Sciatic nerve (tissue), 2 donors: ENCODE measurements at regions not wholly inside any gene's neighbourhood (a gene's known extent, or its start where the extent isn't known, plus 50 kb on each side); places are given as distances from the start of the nearest gene placed in this dataset.

Source experiments
- ATAC-seq: fragments of 200-7000 bp; cut with Tn5 transposase; one replicate; pipeline ENCODE4 v1.9.1; 2020; ENCODE audit warnings: mild to moderate bottlenecking, moderate library complexity
- DNase-seq: peaks from one replicate; pipeline ENCODE4 v3.0.0-alpha.2; 2020; ENCODE audit warnings: low spot score
- intact Hi-C: fragments of 100-400 bp; cut with DNase I; formaldehyde crosslinking; loops from one replicate; pipeline ENCODE4 v1.14.2; 2022
- donor health status: DM: no; HTN: no; CAD: no.
- donor health status: DM: no; HTN: no; CAD: no.

DNA sequence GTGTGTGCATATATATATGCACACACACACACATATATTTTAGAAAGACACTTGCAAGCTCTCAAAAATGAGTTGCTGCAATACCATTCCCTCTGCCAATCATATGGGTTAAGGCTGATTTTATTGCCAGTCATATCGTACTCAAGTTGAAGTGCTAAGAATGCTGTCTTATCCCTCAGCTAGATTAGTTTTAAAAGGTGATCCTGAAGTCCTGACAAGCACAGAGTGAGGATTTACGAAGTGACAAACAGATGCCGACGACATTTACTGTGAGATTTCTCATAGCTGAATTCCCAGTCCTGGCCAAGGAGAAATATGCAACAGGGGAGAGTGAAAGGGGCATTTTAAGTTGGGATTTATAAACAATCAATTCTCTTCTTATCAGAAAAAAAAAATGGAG, 126.2 kb upstream of the RBFOX1 start:
- DNase-seq = no peak
- no peak for ATAC-seq
- intact Hi-C loops = no loop called here

DNA sequence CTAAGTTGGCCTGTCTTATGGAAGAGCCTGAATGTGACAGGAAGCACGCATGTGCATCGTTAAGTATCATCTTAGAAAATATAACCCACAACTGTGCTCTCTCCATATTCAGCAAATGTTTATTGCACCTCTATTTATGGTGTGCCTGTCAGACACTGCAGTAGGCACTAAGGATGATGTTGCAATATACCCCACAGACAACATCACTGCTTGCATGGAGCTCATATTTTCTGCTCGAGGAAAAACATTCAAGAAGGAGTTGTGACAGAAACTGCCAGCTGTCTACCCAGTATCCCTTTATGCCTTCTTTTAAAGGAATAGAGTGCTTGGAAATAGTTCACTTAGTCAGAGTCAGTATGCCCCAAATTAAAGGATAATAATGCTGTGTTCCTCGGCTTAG, 132.3 kb upstream of the RBFOX1 start:
- DNase-seq (no peak), ATAC-seq (no peak)
- intact Hi-C loops = no loop called here

DNA sequence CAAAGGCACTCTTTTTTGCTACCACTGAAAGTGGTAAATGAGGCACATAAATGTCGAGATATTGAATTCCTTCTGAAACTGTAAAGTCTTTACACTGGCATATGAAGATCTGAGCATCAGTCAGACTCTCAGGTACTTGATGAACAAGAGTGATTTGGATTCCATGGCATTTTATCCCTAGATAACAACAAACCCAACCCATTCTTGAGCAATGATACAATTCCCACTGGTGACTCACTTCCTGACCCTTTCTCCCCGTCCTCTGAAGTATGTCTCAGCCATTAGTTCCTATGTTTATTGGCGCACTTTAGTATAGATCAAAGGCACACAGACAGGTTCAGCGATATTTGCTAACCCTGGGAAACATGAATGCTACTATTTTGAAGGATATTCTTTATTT, 147.0 kb upstream of the RBFOX1 start:
- DNase-seq (no peak), ATAC-seq (no peak)
- intact Hi-C loops = no loop called here

DNA sequence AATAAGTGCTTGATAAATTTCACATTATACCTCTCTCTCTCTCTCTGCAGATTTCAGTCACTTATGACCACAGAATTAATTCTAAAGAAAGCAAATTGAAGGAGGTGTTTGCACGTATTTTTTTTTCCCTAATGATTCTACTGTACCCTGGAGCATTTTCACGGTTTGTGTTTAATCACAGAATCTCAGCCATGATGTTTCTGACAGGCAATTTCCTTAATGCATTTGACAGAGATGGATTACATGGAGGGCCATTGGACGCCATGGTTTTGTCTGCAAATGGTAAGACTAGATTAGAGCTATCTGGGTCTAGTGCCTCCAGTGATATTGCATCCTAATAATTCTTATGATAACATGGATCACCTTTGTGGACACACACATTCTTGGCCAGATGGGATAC, 147.5 kb upstream of the RBFOX1 start:
- DNase-seq (no peak), ATAC-seq (no peak)
- intact Hi-C loops = no loop called here

DNA sequence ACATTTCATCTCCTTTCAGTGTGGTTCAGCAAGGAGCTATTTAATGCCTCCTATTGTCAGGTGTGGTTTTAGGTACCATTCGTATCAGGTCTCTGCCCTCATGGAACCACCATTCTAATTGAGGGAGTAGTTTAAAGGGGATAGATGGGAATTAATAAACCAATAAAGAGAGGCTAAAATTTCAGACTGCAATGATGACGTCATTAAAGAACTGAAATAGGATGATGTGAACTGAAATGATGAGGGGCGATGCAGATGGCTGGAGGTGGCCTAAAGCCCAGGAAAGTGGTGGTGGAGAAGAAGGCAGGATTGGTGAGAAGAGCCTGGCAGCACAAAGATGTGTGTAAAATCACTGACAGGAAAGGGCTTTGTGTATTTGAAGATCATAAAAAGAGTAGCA, 148.9 kb upstream of the RBFOX1 start:
- DNase-seq (no peak), ATAC-seq (no peak)
- intact Hi-C loops = no loop called here

DNA sequence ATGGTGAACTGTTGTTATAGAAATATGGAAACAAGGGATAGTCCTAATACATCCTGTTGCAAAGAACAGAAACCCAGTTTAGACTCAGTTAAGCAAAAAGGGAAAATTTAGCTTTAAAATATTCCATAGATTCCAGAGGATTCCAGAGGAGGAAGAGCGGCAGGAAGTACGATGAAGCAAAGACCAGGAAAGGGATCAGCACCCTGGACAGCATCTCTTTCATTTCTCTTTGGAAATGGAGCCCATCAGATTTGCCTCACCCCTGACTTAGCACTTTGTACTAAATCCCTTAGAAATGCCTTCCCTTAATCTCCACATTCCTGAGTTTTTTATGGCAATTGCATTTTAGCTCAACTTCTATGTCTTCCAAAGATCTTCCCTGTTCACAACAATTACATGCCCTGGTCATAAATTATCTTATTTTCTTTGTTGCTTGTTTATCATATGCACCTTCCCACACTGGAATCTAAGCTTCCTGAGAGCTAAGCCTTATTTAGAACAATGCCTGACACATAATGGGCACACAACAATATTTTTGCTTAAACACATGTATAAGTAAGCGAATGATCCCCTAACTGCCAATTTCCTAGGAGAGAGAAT, 150.0 kb upstream of the RBFOX1 start:
- no peak for ATAC-seq
- intact Hi-C loops = no loop called here
- DNase-seq = no peak

DNA sequence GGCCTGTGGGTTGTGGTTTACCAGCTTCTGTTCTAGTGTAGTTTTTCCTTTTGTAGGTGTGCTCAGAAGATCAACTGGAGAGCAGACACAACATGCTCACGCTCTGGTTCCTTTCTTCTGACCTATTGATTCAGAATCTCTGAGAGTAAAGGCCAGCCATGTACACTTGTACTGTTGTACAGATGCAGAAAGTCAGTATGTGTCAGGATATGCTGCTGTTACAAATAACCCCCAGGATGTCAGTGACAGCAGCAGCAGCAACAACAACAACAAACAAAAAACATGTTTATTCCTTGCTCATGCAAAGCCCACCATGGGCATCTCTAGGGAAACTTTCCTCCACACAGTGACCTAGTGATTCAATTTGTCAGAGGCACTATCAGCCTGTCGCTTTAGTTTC, 154.8 kb upstream of the RBFOX1 start:
- intact Hi-C loops = no loop called here
- DNase-seq (no peak), ATAC-seq (no peak)

DNA sequence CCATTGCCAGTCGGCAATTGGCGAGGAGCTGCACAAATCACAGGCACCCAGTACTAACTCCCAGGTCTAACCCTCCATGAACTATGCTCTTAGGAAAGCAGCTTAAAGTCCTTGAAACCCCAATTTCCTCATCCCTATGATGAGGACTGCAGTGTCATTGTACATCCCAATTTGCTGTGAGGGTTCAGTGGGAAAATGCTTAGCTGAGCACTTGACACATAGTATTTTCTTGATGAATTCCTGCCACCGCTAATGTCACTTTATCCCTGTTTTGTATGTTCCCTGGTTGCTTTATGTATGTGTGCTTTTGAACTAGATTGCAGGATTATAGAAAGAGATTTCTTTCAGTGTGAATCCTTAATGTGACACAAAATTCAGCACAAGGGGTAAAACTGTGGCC, 161.5 kb upstream of the RBFOX1 start:
- intact Hi-C loops = no loop called here
- no peak for ATAC-seq
- DNase-seq = no peak

DNA sequence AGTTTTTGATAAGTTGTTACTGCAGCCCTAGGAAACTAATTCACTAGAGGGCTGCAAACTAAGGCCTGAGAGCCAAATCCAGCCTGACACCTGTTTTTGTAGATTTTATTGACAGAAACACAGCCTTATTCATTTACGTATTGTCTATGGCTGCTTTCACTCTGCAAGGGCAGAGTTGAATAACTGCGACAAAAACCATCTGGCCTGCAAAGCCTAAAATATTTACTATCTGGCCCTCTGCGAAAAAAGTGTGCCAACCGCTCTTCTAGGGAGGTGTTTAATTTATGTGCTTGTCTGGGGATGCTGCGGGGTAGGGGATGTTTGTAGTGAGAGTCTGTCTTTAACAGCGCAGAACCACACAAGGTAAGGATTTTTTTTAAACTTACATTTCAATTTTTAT, 165.0 kb upstream of the RBFOX1 start:
- ATAC-seq = no peak
- no peak for DNase-seq
- intact Hi-C loops = no loop called here

DNA sequence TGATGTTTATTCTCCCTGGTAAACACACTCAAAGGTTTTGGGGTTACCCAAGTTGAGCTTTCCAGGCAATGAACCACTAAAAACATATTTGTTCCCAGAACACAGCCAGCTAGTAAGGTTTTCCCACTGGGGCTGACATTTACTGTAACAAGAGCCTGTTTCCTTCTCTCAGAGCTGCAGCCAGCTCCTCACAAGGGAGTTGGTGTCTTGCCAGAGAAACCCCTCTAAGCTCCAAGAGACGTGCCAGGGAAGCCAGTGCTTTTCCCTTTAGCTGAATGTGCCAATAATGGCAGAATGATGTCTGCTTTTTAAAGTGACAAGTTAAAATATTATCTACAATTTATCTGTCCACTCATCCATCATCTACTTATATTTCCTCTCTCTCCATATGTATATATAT, 170.8 kb upstream of the RBFOX1 start:
- DNase-seq (no peak), ATAC-seq (no peak)
- intact Hi-C loops = no loop called here

DNA sequence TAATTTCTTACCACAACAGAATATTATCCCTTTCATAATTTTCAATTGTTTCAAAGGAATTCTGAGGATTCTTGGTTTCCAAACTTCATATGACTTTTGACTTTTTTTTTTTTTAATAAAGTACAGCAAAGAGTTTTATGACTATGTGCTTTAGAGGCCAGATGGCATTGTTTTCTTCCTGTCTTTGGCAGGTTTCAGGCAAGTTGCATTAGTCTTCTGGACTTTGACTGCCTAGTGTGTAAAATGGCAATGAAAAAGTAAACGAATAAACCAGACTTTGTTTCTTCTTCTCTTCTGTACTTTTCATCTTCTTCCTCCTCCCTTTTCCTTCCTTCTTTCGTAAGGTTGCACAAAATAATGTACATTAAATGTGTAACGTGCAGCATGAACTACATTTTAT, 172.6 kb upstream of the RBFOX1 start:
- intact Hi-C loops = no loop called here
- DNase-seq = no peak
- no peak for ATAC-seq

DNA sequence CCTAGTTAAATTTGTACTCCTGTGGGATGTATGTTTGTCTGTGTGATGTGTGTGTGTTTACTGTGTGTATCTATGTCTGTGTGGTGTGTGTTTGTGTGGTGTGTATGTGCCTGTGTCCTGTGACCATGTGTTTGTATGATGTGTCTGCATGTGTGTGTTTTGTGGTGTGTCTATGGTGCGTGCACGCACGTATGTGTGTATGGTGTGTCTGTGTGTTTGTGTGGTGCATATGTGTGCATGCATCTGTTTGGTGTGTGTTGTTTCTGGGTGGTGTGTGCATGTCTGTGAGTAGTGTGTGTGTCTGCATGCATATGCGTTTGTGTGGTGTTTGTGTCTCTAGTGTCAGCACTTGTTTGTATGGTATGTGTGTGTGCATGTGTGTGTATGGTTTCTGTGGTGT, 174.2 kb upstream of the RBFOX1 start:
- DNase-seq (no peak), ATAC-seq (no peak)
- intact Hi-C loops = no loop called here

DNA sequence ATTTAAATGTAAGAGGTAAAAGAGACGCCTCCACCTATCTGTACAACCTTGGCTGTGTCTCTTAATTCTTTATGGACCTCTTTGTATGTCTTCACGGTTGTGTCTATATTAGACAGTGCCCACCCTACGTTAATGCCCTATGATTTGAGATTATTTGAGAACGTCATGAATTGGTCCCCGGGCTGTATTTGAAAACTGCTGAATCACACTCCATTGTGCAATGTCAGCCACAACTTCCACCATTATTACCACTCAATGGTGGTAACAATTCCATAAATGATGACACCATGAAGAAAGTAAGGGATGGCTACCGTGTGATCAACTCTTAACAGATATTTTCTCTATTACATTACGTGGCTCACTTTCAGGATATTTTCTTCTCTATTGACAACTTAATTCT, 182.4 kb upstream of the RBFOX1 start:
- intact Hi-C loops = no loop called here
- DNase-seq = no peak

DNA sequence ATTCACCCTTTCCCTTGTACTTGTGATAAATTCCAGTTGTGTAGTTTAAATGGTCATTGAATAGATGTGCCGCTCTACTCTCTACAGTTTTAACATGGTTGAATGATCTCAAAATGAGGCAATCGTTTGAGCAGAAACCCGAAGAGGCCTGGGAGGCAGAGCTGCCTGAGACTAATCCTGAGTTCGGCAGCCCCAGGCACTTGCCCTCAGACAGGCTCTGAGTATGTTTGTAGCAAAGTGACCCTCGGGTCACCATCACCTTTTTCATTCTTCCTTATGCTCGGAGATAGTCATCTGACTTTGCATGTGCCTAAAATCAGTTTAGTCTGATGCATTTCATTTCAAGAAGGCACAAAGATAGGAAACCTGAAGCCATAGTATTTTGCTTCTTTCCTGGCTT, 184.0 kb upstream of the RBFOX1 start:
- ATAC-seq (no peak), DNase-seq (no peak)

More for the DNA sequence above, 182.4 kb upstream of the RBFOX1 start:
- ATAC-seq = no peak

DNA sequence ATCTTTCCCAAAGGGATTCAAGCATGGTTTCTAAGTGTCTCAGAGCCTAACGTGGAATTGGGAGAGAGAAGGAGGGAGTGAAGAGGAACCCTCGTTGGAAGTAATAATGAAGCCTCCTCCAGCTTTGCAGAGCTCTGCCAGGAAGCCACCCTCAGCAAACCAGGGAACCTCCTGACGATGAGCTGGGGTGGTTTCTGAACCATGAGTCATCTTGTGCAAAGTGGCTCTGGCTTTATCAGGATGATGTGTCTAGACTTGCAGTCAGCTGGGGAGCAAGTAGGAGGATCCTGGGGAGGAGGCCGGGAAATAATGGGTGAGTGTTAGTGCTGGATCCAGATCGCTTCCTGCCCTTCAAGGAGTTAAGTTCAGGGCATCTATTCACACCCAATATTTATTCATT, 191.7 kb upstream of the RBFOX1 start:
- no peak for ATAC-seq
- DNase-seq = no peak
- intact Hi-C loops = no loop called here

More for the DNA sequence above, 184.0 kb upstream of the RBFOX1 start:
- intact Hi-C loops = no loop called here

DNA sequence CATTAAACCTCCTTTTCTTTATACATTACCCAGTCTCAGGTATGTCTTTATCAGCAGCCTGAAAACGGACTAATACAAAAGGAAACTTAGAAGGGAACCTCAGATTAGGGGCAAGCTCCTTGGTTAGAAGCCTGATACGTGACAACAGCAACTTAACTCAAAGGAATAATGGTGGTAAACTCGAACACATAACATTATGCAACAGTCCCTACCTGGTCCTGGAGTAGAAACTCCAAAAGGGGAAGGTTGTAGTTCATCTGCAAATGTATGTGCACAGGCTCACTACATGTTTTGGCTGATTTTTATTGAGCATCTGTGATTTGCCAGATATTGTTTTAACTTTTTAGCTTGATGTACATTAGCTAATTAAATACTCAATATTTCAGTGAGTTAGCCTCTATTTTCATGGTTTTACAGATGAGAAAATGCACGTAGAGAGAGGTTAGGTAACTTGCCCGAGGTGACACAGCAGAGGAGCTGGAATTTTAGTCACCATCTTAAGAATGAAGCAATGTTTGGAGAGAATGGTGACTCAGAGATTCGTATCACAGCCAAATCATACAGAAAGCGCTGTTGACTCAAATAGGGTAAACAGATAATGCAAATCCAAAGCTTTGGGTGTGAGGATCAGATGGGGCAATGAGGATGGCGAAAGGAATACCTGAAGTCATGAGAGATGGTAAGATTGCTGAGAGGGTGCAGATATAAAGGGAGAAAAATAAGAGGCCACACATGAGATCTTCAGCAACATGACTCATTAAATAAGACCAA, 194.9 kb upstream of the RBFOX1 start:
- ATAC-seq = no peak
- intact Hi-C loops = no loop called here

DNA sequence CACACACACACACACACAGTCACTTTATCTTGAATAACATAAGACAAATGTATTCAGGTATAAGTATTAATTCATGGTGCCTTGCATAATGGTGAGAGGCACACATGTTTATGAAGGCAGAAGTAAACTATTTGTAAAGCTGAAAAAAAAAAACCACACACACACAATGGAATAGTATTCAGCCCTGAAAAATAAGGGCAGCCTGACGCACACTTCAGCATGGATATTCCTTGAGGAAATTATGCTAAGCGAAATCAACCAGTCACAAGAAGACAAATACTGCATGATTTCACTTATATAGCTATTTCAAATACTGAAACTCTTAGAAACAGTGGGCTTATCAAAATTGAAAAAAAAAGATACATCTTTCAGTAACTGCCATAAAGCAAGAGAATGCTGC, 200.2 kb upstream of the RBFOX1 start:
- ATAC-seq = no peak
- intact Hi-C loops = no loop called here
- no peak for DNase-seq

More for the DNA sequence above, 194.9 kb upstream of the RBFOX1 start:
- no peak for DNase-seq

DNA sequence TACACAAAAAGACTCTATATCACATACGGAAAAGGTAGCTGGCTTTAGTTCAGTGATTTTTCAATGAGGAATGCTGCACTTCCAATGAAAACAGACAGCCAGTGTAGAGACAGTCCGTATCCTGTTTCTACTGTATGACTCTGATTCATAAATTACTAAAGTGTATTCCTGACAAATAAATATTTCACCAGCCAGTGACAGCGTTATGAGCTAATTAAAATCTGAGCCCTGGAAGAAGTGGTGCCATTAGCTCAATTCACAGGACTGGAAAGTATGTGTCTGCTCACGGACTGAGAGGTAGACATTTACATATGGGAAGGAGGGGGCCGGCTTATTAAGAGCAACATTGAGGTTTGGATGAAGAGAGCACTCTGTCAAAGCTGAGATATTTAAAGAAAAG, 207.9 kb upstream of the RBFOX1 start:
- intact Hi-C loops = no loop called here
- ATAC-seq = no peak
- no peak for DNase-seq

DNA sequence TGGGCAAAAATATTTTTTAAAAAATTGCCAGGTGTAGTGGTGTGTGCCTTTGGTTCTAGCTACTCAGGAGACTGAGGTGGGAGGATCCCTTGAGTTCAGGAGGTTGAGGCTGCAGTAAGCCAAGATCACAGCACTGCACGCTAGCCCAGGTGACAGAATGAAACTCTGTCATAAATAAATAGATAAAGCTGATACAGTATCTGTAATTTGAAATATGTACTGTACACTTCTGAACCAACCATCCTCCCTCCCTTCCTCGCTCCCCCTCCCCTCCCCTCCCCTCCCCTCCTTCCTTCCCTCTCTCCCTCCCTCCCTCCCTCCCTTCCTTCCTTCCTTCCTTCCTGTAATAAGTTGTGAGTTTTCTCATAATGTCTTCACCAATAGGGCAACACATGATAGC, 208.4 kb upstream of the RBFOX1 start:
- intact Hi-C loops = no loop called here
- ATAC-seq (no peak), DNase-seq (no peak)

DNA sequence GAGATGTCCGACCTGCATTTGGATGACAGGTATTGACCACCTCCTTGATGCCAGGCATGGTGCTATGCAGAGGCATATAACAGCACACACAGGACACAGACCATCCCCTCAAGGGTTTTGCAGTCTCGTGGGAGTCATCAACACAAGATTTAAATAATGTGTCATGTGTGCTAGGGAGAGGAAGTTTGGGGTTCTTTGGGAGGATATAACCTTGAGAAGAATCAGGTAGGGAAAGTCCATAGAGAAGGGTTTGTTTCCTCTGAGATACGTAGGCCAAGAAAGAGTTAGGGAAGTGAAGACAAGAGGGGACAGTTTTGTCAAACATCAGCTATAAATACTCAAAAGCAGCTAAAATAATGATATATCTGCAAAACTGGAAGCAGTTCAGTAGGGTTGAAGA, 215.9 kb upstream of the RBFOX1 start:
- ATAC-seq (no peak), DNase-seq (no peak)
- intact Hi-C loops = no loop called here

DNA sequence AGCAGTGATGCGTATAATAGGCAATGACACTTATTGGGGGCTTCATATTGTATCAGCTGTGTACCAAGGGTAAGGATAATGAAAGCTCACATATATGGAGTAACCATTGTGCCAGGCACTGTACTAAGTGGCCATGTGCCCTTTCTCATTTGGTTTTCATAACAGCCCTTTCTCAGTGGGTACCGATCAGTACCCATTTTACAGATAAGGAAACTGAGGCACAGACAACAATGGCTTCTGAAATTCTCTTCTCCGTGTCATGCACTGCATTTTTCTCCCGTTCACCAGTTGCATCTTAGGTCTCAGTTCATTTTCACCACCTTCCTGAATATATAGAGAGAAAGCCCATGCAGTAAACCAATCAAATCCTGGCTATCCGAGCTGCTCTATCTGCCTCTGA, 216.7 kb upstream of the RBFOX1 start:
- no peak for ATAC-seq
- intact Hi-C loops = no loop called here
- DNase-seq = no peak
